Smooth muscle cell (in vitro differentiated cells): ENCODE measurements at regions not wholly inside any gene's neighbourhood (a gene's known extent, or its start where the extent isn't known, plus 50 kb on each side); places are given as distances from the start of the nearest gene placed in this dataset.

Experiments
- DNase-seq: peaks from one replicate; lab custom pipeline; 2025; ENCODE audit not compliant: unreplicated experiment; lab: John Stamatoyannopoulos, UW
- H2AFZ ChIP-seq: fragments of 200-600 bp; sonication (generic); 2 replicates; pipeline ENCODE4 v1.6.0; 2016; ENCODE audit warnings: antibody characterized with exemption, low read depth, mild to moderate bottlenecking
- H3F3A ChIP-seq: fragments of 200-600 bp; sonication (generic); 2 replicates; pipeline ENCODE4 v1.6.0; 2017; ENCODE audit warnings: antibody characterized with exemption, low read depth
- H3K27ac ChIP-seq: fragments of 200-600 bp; sonication (generic); 2 replicates; pipeline ENCODE4 v1.5.1; 2016; ENCODE audit warnings: low read depth, mild to moderate bottlenecking
- H3K27me3 ChIP-seq: fragments of 200-600 bp; sonication (generic); 2 replicates; pipeline ENCODE4 v1.6.1; 2016; ENCODE audit warnings: low read depth, mild to moderate bottlenecking
- H3K36me3 ChIP-seq: fragments of 200-600 bp; sonication (generic); 2 replicates; pipeline ENCODE4 v1.5.1; 2016; ENCODE audit warnings: low read depth
- H3K4me1 ChIP-seq: fragments of 200-600 bp; sonication (generic); 2 replicates; pipeline ENCODE4 v1.5.1; 2016; ENCODE audit warnings: low read depth
- H3K4me2 ChIP-seq: fragments of 200-600 bp; sonication (generic); 2 replicates; pipeline ENCODE4 v1.6.0; 2016; ENCODE audit warnings: mild to moderate bottlenecking
- H3K4me3 ChIP-seq: fragments of 200-600 bp; sonication (generic); 2 replicates; pipeline ENCODE4 v1.5.1; 2016; ENCODE audit warnings: mild to moderate bottlenecking
- H3K79me2 ChIP-seq: fragments of 200-600 bp; sonication (generic); 2 replicates; pipeline ENCODE4 v1.6.0; 2016; ENCODE audit warnings: low read depth, mild to moderate bottlenecking
- H3K9ac ChIP-seq: fragments of 200-600 bp; sonication (generic); 2 replicates; pipeline ENCODE4 v1.6.0; 2016; ENCODE audit warnings: low read depth
- H3K9me3 ChIP-seq: fragments of 200-600 bp; sonication (generic); replicated peaks from 2 replicates; pipeline ENCODE4 v1.5.1; 2016; ENCODE audit warnings: low read depth
- H4K20me1 ChIP-seq: fragments of 200-600 bp; sonication (generic); 2 replicates; pipeline ENCODE4 v1.6.0; 2016; ENCODE audit warnings: low read depth
- WGBS: methylation state at CpG from one replicate; pipeline ENCODE4 v1.1.7; 2016; ENCODE audit warnings: low lambda C conversion rate; 5-methylcytosine and 5-hydroxymethylcytosine counted together
- TF ChIP-seq, protein P1 (sequence below): fragments of 200-600 bp; sonication (generic); IDR thresholded peaks from 2 replicates; pipeline ENCODE4 v1.5.1; 2017; ENCODE audit warnings: borderline replicate concordance, mild to moderate bottlenecking, antibody characterized with exemption; ENCODE audit not compliant: insufficient read depth, poor library complexity, severe bottlenecking

GRCh38 chr2:204086167-204086566 is 149.6 kb downstream of the ICOS start:
- no peaks in the 10 kb centered on the region for H3K9me3 ChIP-seq
- H3K27ac ChIP-seq: no peak overlapping the region
- no peaks in the 10 kb centered on the region for H3K79me2 ChIP-seq
- no peak for DNase-seq
- no peak overlapping the region for H3K4me3 ChIP-seq
- no peaks in the 10 kb centered on the region for H3K36me3 ChIP-seq
- no peak overlapping the region for H2AFZ ChIP-seq
- WGBS: 56% methylated on average over 1 of the region's 1 CpG
- no peaks in the 10 kb centered on the region for H3K4me1 ChIP-seq
- TF ChIP-seq, protein P1, sequence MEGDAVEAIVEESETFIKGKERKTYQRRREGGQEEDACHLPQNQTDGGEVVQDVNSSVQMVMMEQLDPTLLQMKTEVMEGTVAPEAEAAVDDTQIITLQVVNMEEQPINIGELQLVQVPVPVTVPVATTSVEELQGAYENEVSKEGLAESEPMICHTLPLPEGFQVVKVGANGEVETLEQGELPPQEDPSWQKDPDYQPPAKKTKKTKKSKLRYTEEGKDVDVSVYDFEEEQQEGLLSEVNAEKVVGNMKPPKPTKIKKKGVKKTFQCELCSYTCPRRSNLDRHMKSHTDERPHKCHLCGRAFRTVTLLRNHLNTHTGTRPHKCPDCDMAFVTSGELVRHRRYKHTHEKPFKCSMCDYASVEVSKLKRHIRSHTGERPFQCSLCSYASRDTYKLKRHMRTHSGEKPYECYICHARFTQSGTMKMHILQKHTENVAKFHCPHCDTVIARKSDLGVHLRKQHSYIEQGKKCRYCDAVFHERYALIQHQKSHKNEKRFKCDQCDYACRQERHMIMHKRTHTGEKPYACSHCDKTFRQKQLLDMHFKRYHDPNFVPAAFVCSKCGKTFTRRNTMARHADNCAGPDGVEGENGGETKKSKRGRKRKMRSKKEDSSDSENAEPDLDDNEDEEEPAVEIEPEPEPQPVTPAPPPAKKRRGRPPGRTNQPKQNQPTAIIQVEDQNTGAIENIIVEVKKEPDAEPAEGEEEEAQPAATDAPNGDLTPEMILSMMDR: no peak
- H4K20me1 ChIP-seq: no peaks in the 10 kb centered on the region
- H3K27me3 ChIP-seq: peaks cover 8% of the 10 kb centered on the region
- H3K4me2 ChIP-seq: peak overlapping the region; percentile 34
- H3F3A ChIP-seq: no peaks in the 10 kb centered on the region
- no peak overlapping the region for H3K9ac ChIP-seq

- no peak for DNase-seq
- no peak overlapping the region for H3K27ac ChIP-seq
- TF ChIP-seq, protein P1: no peak
- no peaks in the 10 kb centered on the region for H3K27me3 ChIP-seq
- 98% methylated on average over 2 of the region's 2 CpGs for WGBS
- no peaks in the 10 kb centered on the region for H3K9me3 ChIP-seq
- no peaks in the 10 kb centered on the region for H3F3A ChIP-seq
- no peak overlapping the region for H3K4me3 ChIP-seq
- H2AFZ ChIP-seq: no peak overlapping the region
- no peak overlapping the region for H3K4me2 ChIP-seq
- H3K9ac ChIP-seq: no peak overlapping the region
- H3K36me3 ChIP-seq: no peaks in the 10 kb centered on the region
- no peaks in the 10 kb centered on the region for H3K79me2 ChIP-seq
- no peaks in the 10 kb centered on the region for H4K20me1 ChIP-seq
- no peaks in the 10 kb centered on the region for H3K4me1 ChIP-seq
These were observed 152.5 kb downstream of the ICOS start for GRCh38 chr2:204089105-204089504.

DNA sequence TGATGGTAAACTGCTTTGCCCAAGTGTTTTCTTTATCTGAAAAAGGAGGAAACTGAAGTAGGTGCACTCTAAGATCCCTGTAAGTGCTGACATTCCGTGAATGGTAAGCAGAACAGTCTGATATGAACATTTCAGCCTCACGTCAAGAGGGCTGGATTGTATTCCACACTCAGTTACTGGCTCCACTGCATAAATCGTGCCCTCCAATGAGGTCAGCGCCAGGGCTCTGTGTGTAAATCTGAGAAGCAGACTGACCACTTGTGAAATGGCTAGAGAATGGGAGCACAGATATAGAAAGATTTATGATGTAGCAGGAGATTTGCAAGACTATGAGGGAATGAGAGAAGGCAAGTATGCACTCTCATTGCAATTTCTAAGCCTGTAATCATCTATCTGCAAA is 153.0 kb downstream of the ICOS start:
- Histone ChIP-seq H3K9me3 (no peaks in the 10 kb centered on the region), H2AFZ (no peak overlapping the region), H3K4me1 (no peaks in the 10 kb centered on the region), H3K27me3 (no peaks in the 10 kb centered on the region), H3K9ac (no peak overlapping the region), H3K79me2 (no peaks in the 10 kb centered on the region), H3K36me3 (no peaks in the 10 kb centered on the region), H3K27ac (no peak overlapping the region), H3F3A (no peaks in the 10 kb centered on the region), H3K4me3 (no peak overlapping the region), H3K4me2 (no peak overlapping the region), H4K20me1 (no peaks in the 10 kb centered on the region)
- TF ChIP-seq, protein P1: no peak
- 67% methylated on average over 4 of the region's 4 CpGs for WGBS
- DNase-seq: no peak

- 82% methylated on average over 3 of the region's 3 CpGs for WGBS
- H3K36me3 ChIP-seq: no peaks in the 10 kb centered on the region
- no peaks in the 10 kb centered on the region for H3F3A ChIP-seq
- no peaks in the 10 kb centered on the region for H4K20me1 ChIP-seq
- no peak overlapping the region for H3K9ac ChIP-seq
- H3K79me2 ChIP-seq: no peaks in the 10 kb centered on the region
- H3K27me3 ChIP-seq: no peaks in the 10 kb centered on the region
- DNase-seq: no peak
- H3K4me2 ChIP-seq: no peak overlapping the region
- no peaks in the 10 kb centered on the region for H3K4me1 ChIP-seq
- TF ChIP-seq, protein P1: no peak
- H3K9me3 ChIP-seq: no peaks in the 10 kb centered on the region
- no peak overlapping the region for H3K4me3 ChIP-seq
- no peak overlapping the region for H2AFZ ChIP-seq
- H3K27ac ChIP-seq: no peak overlapping the region
These were observed 153.5 kb downstream of the ICOS start for GRCh38 chr2:204090021-204090420.
